K562 (cell line): ENCODE measurements at regions not wholly inside any gene's neighbourhood (a gene's known extent, or its start where the extent isn't known, plus 50 kb on each side); places are given as distances from the start of the nearest gene placed in this dataset.

Source experiments
- ARID2 ChIP-seq: fragments of 450-650 bp; IDR thresholded peaks from 2 replicates; pipeline ENCODE4 v1.6.1; 2017; ENCODE audit warnings: antibody characterized with exemption, mild to moderate bottlenecking
- ELK3 ChIP-seq: fragments of 450-650 bp; formaldehyde crosslinking; IDR thresholded peaks from 2 replicates; pipeline ENCODE4 v1.4.0; 2020; ENCODE audit warnings: mild to moderate bottlenecking
- FOS ChIP-seq: IDR thresholded peaks from 3 replicates; pipeline ENCODE4 v1.6.1; 2011; ENCODE audit not compliant: insufficient read length; ENCODE audit errors: extremely low read depth
- GABPA ChIP-seq: fragments of 200-800 bp; sonication (Bioruptor generic); conservative IDR thresholded peaks from 2 replicates; pipeline ENCODE4 v1.6.1; 2016; ENCODE audit warnings: low read depth, missing genetic modification characterization, missing compliant biosample characterization
- MAZ ChIP-seq, 2 experiments: fragments of 450-650 bp in 1 of 2; sonication (generic) in 1 of 2; formaldehyde crosslinking; IDR thresholded peaks in 1 of 2; conservative IDR thresholded peaks in 1 of 2; 2 replicates each; pipeline versions ENCODE4 v1.4.0 to v1.5.0; 2020; ENCODE audit warnings: mild to moderate bottlenecking in 1 of 2, missing genetic modification reagents in 1 of 2
- MCM3 ChIP-seq: fragments of 450-650 bp; IDR thresholded peaks from 2 replicates; pipeline ENCODE4 v1.6.1; 2016
- NFATC3 ChIP-seq: fragments of 450-650 bp; IDR thresholded peaks from 2 replicates; pipeline ENCODE4 v1.6.1; 2017; ENCODE audit warnings: mild to moderate bottlenecking
- RAD21 ChIP-seq, 2 experiments: fragments of 250-450 bp in 1 of 2; fragments of 450-650 bp in 1 of 2; sonication (Bioruptor Pico) in 1 of 2; formaldehyde crosslinking in 1 of 2; IDR thresholded peaks in 1 of 2; conservative IDR thresholded peaks in 1 of 2; 2 replicates each; pipeline versions ENCODE4 v1.4.0 to v1.8.0; 2020 to 2022; ENCODE audit warnings: mild to moderate bottlenecking in 2 of 2, moderate library complexity in 1 of 2
- RBM14 ChIP-seq: fragments of 200-400 bp; formaldehyde crosslinking; IDR thresholded peaks from 2 replicates; pipeline ENCODE4 v1.6.1; 2018; ENCODE audit warnings: low read depth, mild to moderate bottlenecking, low read length, moderate library complexity, borderline replicate concordance; ENCODE audit not compliant: insufficient read depth
- SRF ChIP-seq, 2 experiments: fragments of 250-450, 450-650 bp in 1 of 2; sonication (Bioruptor Pico) in 1 of 2; sonication (generic) in 1 of 2; formaldehyde crosslinking; IDR thresholded peaks; 2 replicates each; pipeline versions ENCODE4 v1.5.0 to v1.5.1; 2020 to 2022; ENCODE audit warnings: mild to moderate bottlenecking in 1 of 2, missing genetic modification reagents in 1 of 2
- TAF1 ChIP-seq: IDR thresholded peaks from 2 replicates; pipeline ENCODE4 v1.6.1; 2011; ENCODE audit warnings: mild to moderate bottlenecking, low read length, moderate library complexity; ENCODE audit not compliant: insufficient read depth, control insufficient read depth, severe bottlenecking; ENCODE audit errors: extremely low read depth
- ZBTB40 ChIP-seq, 2 experiments: fragments of 450-650 bp in 1 of 2; sonication (generic) in 1 of 2; formaldehyde crosslinking in 1 of 2; IDR thresholded peaks; 2 replicates each; pipeline versions ENCODE4 v1.7.1 to v1.9.0; 2016 to 2022; ENCODE audit warnings: inconsistent platforms in 1 of 2, mild to moderate bottlenecking in 1 of 2, missing genetic modification reagents in 1 of 2
- ZNF24 ChIP-seq: fragments of 450-650 bp; IDR thresholded peaks from 2 replicates; pipeline ENCODE4 v1.6.1; 2016
- ZNF316 ChIP-seq: fragments of 450-650 bp; IDR thresholded peaks from 2 replicates; pipeline ENCODE4 v1.6.1; 2016

- TF ChIP-seq ZBTB40 (IDR thresholded peaks at IDR 0.05) (0 out of 2 replicates have a peak, but pooled peaks have one; percentile 37), ZBTB40 (CRISPR knock-in tag; IDR thresholded peaks at IDR 0.05) (no peak), ARID2 (peak; percentile 88), FOS (no peak), ZNF24 (0 out of 2 replicates have a peak, but pooled peaks have one; percentile 21), RAD21 (CRISPR knock-in tag; conservative IDR thresholded peaks at IDR 0.05 in 1 of 2, IDR thresholded peaks at IDR 0.05 in 1 of 2) (peak; percentile 87 to 89), SRF (CRISPR knock-in tag; IDR thresholded peaks at IDR 0.05) (no peak), TAF1 (no peak), MCM3 (no peak), ZNF316 (peak; percentile 59; the same call in 1 of the 2 replicates), ELK3 (CRISPR knock-in tag) (no peak), MAZ (CRISPR knock-in tag; conservative IDR thresholded peaks at IDR 0.05 in 1 of 2, IDR thresholded peaks at IDR 0.05 in 1 of 2) (peak in 1 of 2 experiments; percentile 40; a peak in 1 of 4 replicates), NFATC3 (0 out of 2 replicates have a peak, but pooled peaks have one; percentile 60), RBM14 (no peak), GABPA (peak; percentile 54)
These were observed 273.7 kb upstream of the KLF14 start (continued) for GRCh38 chr7:131007439-131008330.
